ENCODE measurements at regions not wholly inside any gene's neighbourhood (a gene's known extent, or its start where the extent isn't known, plus 50 kb on each side); places are given as distances from the start of the nearest gene placed in this dataset.

GRCh38 chr20:4083098-4083865 lies 65.3 kb upstream of the SMOX start:
- TF ChIP-seq POLR2A (IDR thresholded peaks at IDR 0.05) (no peak), CTCF (IDR thresholded peaks at IDR 0.05) (no peak)
- intact Hi-C loops (cut with DNase I; ENCODE audit: low total_unique reads) = no loop called here
- H3K27ac ChIP-seq = peak overlapping the region in 1 of 2 donors; percentile 27
- no peak for DNase-seq
- H3K4me1 ChIP-seq = no peaks in the 10 kb centered on the region
- H3K9me3 ChIP-seq = no peaks in the 10 kb centered on the region
- H3K4me3 ChIP-seq = no peak overlapping the region
- H3K36me3 ChIP-seq = no peaks in the 10 kb centered on the region
- H3K27me3 ChIP-seq = no peaks in the 10 kb centered on the region

GRCh38 chr20:4082406-4083097 lies 66.1 kb upstream of the SMOX start:
- intact Hi-C loops (cut with DNase I; ENCODE audit: low total_unique reads) = no loop called here
- DNase-seq = peak in 1 of 2 donors; percentile 58
- TF ChIP-seq CTCF (IDR thresholded peaks at IDR 0.05) = no peak
- TF ChIP-seq POLR2A (IDR thresholded peaks at IDR 0.05) = no peak
- Histone ChIP-seq H3K4me3 (no peak overlapping the region), H3K27ac (peak overlapping the region in 1 of 2 donors; percentile 34), H3K9me3 (no peaks in the 10 kb centered on the region), H3K4me1 (no peaks in the 10 kb centered on the region), H3K27me3 (no peaks in the 10 kb centered on the region), H3K36me3 (no peaks in the 10 kb centered on the region)

GRCh38 chr20:4081421-4081820 lies 66.1 kb upstream of the RNF24 start:
- H3K36me3 ChIP-seq = no peaks in the 10 kb centered on the region
- no peak for DNase-seq
- intact Hi-C loops (cut with DNase I; ENCODE audit: low total_unique reads) = no loop called here
- no peak overlapping the region for H3K4me3 ChIP-seq
- H3K27ac ChIP-seq = no peak overlapping the region
- TF ChIP-seq POLR2A (IDR thresholded peaks at IDR 0.05) = no peak
- no peak for TF ChIP-seq CTCF (IDR thresholded peaks at IDR 0.05)
- no peaks in the 10 kb centered on the region for H3K9me3 ChIP-seq
- no peaks in the 10 kb centered on the region for H3K4me1 ChIP-seq
- H3K27me3 ChIP-seq = no peaks in the 10 kb centered on the region

GRCh38 chr20:4076671-4077070 lies 61.3 kb upstream of the RNF24 start:
- TF ChIP-seq POLR2A (IDR thresholded peaks at IDR 0.05) (no peak), CTCF (IDR thresholded peaks at IDR 0.05) (no peak)
- intact Hi-C loops (cut with DNase I; ENCODE audit: low total_unique reads) = no loop called here
- Histone ChIP-seq H3K9me3 (no peaks in the 10 kb centered on the region), H3K27ac (peak overlapping the region in 1 of 2 donors; percentile 33), H3K4me3 (no peak overlapping the region), H3K27me3 (no peaks in the 10 kb centered on the region), H3K36me3 (no peaks in the 10 kb centered on the region), H3K4me1 (no peaks in the 10 kb centered on the region)
- DNase-seq = peak in 1 of 2 donors; percentile 46

GRCh38 chr20:4076033-4076432 lies 60.7 kb upstream of the RNF24 start:
- no peak for TF ChIP-seq CTCF (IDR thresholded peaks at IDR 0.05)
- TF ChIP-seq POLR2A (IDR thresholded peaks at IDR 0.05) = no peak
- intact Hi-C loops (cut with DNase I; ENCODE audit: low total_unique reads) = no loop called here
- no peaks in the 10 kb centered on the region for H3K9me3 ChIP-seq

More at GRCh38 chr20:4076033-4076432, 60.7 kb upstream of the RNF24 start:
- Histone ChIP-seq H3K36me3 (no peaks in the 10 kb centered on the region), H3K4me1 (no peaks in the 10 kb centered on the region), H3K27ac (no peak overlapping the region), H3K4me3 (no peak overlapping the region), H3K27me3 (no peaks in the 10 kb centered on the region)
- DNase-seq = no peak
